GM23338 (cell line): ENCODE measurements at regions not wholly inside any gene's neighbourhood (a gene's known extent, or its start where the extent isn't known, plus 50 kb on each side); places are given as distances from the start of the nearest gene placed in this dataset.

ENCODE experiments used
- ATAC-seq: fragments of 200-7000 bp; cut with Tn5 transposase; 3 replicates; pipeline ENCODE4 v1.9.1; 2020
- DNase-seq: peaks from one replicate; pipeline ENCODE4 v3.0.0-alpha.2; 2015; ENCODE audit warnings: low spot score
- H2AFZ ChIP-seq: fragments of 200-600 bp; sonication (generic); 2 replicates; pipeline ENCODE4 v1.8.0; 2016; ENCODE audit warnings: antibody characterized with exemption, mild to moderate bottlenecking, moderate library complexity
- H3F3A ChIP-seq: fragments of 200-600 bp; sonication (generic); replicated peaks from 2 replicates; pipeline ENCODE4 v1.8.0; 2017; ENCODE audit warnings: antibody characterized with exemption, mixed run types, low read depth
- H3K27ac ChIP-seq: fragments of 200-600 bp; sonication (generic); 2 replicates; pipeline ENCODE4 v1.6.1; 2016; ENCODE audit warnings: low read depth
- H3K27me3 ChIP-seq: fragments of 200-600 bp; sonication (generic); 2 replicates; pipeline ENCODE4 v1.8.0; 2016; ENCODE audit warnings: mild to moderate bottlenecking, mixed run types, moderate library complexity; ENCODE audit not compliant: insufficient read depth
- H3K36me3 ChIP-seq: fragments of 200-600 bp; sonication (generic); 2 replicates; pipeline ENCODE4 v1.8.0; 2016; ENCODE audit warnings: mild to moderate bottlenecking; ENCODE audit not compliant: insufficient read depth
- H3K4me1 ChIP-seq: fragments of 200-600 bp; sonication (generic); 2 replicates; pipeline ENCODE4 v1.8.0; 2016; ENCODE audit warnings: mild to moderate bottlenecking, moderate library complexity; ENCODE audit not compliant: insufficient read depth
- H3K4me2 ChIP-seq: fragments of 200-600 bp; sonication (generic); 2 replicates; pipeline ENCODE4 v1.7.1; 2017; ENCODE audit warnings: mixed run types
- H3K4me3 ChIP-seq: fragments of 200-600 bp; sonication (generic); 2 replicates; pipeline ENCODE4 v1.6.1; 2016; ENCODE audit warnings: mixed run types
- H3K79me2 ChIP-seq: fragments of 200-600 bp; sonication (generic); replicated peaks from 2 replicates; pipeline ENCODE4 v1.8.0; 2017; ENCODE audit warnings: mild to moderate bottlenecking; ENCODE audit not compliant: insufficient read depth
- H3K9me2 ChIP-seq: fragments of 200-600 bp; sonication (generic); 2 replicates; pipeline ENCODE4 v1.8.0; 2017; ENCODE audit not compliant: insufficient read depth
- H4K20me1 ChIP-seq: fragments of 200-600 bp; sonication (generic); replicated peaks from 2 replicates; pipeline ENCODE4 v1.8.0; 2017; ENCODE audit warnings: mild to moderate bottlenecking; ENCODE audit not compliant: insufficient read depth
- H3K27ac Mint-ChIP-seq: 2 replicates; pipeline ENCODE4 v1.8.0; 2020; ENCODE audit warnings: inconsistent platforms, mild to moderate bottlenecking, moderate library complexity, mixed read lengths
- H3K27me3 Mint-ChIP-seq: 3 replicates; pipeline ENCODE4 v1.8.0; 2022; ENCODE audit warnings: low read depth, mild to moderate bottlenecking, moderate library complexity, mixed read lengths, inconsistent platforms; ENCODE audit not compliant: insufficient read depth, poor library complexity
- H3K36me3 Mint-ChIP-seq: 3 replicates; pipeline ENCODE4 v1.8.0; 2021; ENCODE audit warnings: low read depth, mild to moderate bottlenecking, inconsistent platforms, moderate library complexity, mixed read lengths
- H3K4me1 Mint-ChIP-seq: 3 replicates; pipeline ENCODE4 v1.8.0; 2020; ENCODE audit warnings: mild to moderate bottlenecking, inconsistent platforms, mixed read lengths
- H3K4me3 Mint-ChIP-seq: 3 replicates; pipeline ENCODE4 v1.8.0; 2021; ENCODE audit warnings: moderate library complexity, mild to moderate bottlenecking, inconsistent platforms, mixed read lengths
- H3K9me3 Mint-ChIP-seq: 3 replicates; pipeline ENCODE4 v1.8.0; 2020; ENCODE audit warnings: moderate library complexity, mild to moderate bottlenecking, inconsistent platforms, mixed read lengths
- CREB1 ChIP-seq: fragments of 250-450 bp; sonication (Bioruptor Pico); IDR thresholded peaks from 2 replicates; pipeline ENCODE4 v1.5.0; 2020; ENCODE audit warnings: low read depth, mild to moderate bottlenecking, moderate library complexity
- EZH2 ChIP-seq: fragments of 200-600 bp; sonication (generic); IDR thresholded peaks from one replicate; pipeline ENCODE4 v1.8.0; 2017; ENCODE audit warnings: antibody characterized with exemption, mild to moderate bottlenecking, low read depth; ENCODE audit not compliant: unreplicated experiment
- EZH2phosphoT487 ChIP-seq: fragments of 200-600 bp; sonication (generic); IDR thresholded peaks from one replicate; pipeline ENCODE4 v1.8.1; 2018; ENCODE audit warnings: antibody characterized with exemption; ENCODE audit not compliant: unreplicated experiment
- JUNB ChIP-seq: IDR thresholded peaks from one replicate; pipeline ENCODE4 v1.6.1; 2016; ENCODE audit warnings: antibody characterized with exemption; ENCODE audit not compliant: unreplicated experiment
- NANOG ChIP-seq: IDR thresholded peaks from 2 replicates; pipeline ENCODE4 v1.6.1; 2016; ENCODE audit warnings: antibody characterized with exemption, borderline replicate concordance
- STAT1 ChIP-seq: IDR thresholded peaks from one replicate; pipeline ENCODE4 v1.6.1; 2016; ENCODE audit warnings: antibody characterized with exemption; ENCODE audit not compliant: unreplicated experiment
- ZNF331 ChIP-seq: fragments of 250-450 bp; sonication (Bioruptor Pico); IDR thresholded peaks from 2 replicates; pipeline ENCODE4 v1.5.0; 2020; ENCODE audit warnings: low read depth, mild to moderate bottlenecking, moderate library complexity
- TF ChIP-seq, protein P1 (sequence below): IDR thresholded peaks from one replicate; pipeline ENCODE4 v1.6.1; 2018; ENCODE audit warnings: antibody characterized with exemption; ENCODE audit not compliant: unreplicated experiment
- TF ChIP-seq, protein P2 (sequence below): fragments of 250-450 bp; sonication (Bioruptor Pico); IDR thresholded peaks from 2 replicates; pipeline ENCODE4 v1.5.0; 2020; ENCODE audit warnings: mild to moderate bottlenecking, moderate library complexity
- TF ChIP-seq, protein P3 (sequence below): IDR thresholded peaks from 2 replicates; pipeline ENCODE4 v1.6.1; 2016; ENCODE audit warnings: antibody characterized with exemption

DNA sequence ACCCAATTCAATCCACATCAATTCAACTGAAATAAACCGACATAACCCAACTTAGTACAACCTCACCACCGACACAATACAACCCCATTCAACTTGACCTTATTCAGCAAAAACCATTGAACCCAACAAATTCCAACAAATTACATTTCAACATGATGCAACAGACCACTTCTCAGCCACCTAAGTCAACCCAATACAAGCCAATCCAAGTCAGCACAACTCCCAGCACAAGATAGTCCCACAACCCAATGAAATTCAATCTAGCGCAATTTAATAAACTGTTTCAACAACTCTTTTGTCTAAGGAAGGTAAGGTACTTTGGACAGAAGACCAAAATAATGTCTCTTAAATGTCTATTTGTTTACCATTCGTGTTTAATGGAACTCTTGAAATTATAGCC is 226.0 kb downstream of the MIAT start:
- Histone ChIP-seq H3K4me2 (no peak overlapping the region), H3K27ac (no peak overlapping the region), H3K9me2 (no peaks in the 10 kb centered on the region), H3F3A (no peaks in the 10 kb centered on the region), H3K4me1 (no peaks in the 10 kb centered on the region; the same call in 1 of the 2 replicates), H2AFZ (no peak overlapping the region), H3K79me2 (no peaks in the 10 kb centered on the region), H4K20me1 (no peaks in the 10 kb centered on the region), H3K27me3 (no peaks in the 10 kb centered on the region), H3K4me3 (no peak overlapping the region), H3K36me3 (no peaks in the 10 kb centered on the region)
- no peaks in the 10 kb centered on the region for H3K9me3 Mint-ChIP-seq
- H3K4me1 Mint-ChIP-seq = peaks cover 11% of the 10 kb centered on the region
- no peaks in the 10 kb centered on the region for H3K27me3 Mint-ChIP-seq
- H3K36me3 Mint-ChIP-seq = no peaks in the 10 kb centered on the region
- no peak for TF ChIP-seq CREB1 (CRISPR knock-in tag)
- TF ChIP-seq JUNB = no peak
- no peak for TF ChIP-seq STAT1
- TF ChIP-seq NANOG = no peak
- TF ChIP-seq EZH2 = no peak
- TF ChIP-seq EZH2phosphoT487 = no peak
- TF ChIP-seq, protein P1, sequence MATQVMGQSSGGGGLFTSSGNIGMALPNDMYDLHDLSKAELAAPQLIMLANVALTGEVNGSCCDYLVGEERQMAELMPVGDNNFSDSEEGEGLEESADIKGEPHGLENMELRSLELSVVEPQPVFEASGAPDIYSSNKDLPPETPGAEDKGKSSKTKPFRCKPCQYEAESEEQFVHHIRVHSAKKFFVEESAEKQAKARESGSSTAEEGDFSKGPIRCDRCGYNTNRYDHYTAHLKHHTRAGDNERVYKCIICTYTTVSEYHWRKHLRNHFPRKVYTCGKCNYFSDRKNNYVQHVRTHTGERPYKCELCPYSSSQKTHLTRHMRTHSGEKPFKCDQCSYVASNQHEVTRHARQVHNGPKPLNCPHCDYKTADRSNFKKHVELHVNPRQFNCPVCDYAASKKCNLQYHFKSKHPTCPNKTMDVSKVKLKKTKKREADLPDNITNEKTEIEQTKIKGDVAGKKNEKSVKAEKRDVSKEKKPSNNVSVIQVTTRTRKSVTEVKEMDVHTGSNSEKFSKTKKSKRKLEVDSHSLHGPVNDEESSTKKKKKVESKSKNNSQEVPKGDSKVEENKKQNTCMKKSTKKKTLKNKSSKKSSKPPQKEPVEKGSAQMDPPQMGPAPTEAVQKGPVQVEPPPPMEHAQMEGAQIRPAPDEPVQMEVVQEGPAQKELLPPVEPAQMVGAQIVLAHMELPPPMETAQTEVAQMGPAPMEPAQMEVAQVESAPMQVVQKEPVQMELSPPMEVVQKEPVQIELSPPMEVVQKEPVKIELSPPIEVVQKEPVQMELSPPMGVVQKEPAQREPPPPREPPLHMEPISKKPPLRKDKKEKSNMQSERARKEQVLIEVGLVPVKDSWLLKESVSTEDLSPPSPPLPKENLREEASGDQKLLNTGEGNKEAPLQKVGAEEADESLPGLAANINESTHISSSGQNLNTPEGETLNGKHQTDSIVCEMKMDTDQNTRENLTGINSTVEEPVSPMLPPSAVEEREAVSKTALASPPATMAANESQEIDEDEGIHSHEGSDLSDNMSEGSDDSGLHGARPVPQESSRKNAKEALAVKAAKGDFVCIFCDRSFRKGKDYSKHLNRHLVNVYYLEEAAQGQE = no peak
- TF ChIP-seq, protein P2, sequence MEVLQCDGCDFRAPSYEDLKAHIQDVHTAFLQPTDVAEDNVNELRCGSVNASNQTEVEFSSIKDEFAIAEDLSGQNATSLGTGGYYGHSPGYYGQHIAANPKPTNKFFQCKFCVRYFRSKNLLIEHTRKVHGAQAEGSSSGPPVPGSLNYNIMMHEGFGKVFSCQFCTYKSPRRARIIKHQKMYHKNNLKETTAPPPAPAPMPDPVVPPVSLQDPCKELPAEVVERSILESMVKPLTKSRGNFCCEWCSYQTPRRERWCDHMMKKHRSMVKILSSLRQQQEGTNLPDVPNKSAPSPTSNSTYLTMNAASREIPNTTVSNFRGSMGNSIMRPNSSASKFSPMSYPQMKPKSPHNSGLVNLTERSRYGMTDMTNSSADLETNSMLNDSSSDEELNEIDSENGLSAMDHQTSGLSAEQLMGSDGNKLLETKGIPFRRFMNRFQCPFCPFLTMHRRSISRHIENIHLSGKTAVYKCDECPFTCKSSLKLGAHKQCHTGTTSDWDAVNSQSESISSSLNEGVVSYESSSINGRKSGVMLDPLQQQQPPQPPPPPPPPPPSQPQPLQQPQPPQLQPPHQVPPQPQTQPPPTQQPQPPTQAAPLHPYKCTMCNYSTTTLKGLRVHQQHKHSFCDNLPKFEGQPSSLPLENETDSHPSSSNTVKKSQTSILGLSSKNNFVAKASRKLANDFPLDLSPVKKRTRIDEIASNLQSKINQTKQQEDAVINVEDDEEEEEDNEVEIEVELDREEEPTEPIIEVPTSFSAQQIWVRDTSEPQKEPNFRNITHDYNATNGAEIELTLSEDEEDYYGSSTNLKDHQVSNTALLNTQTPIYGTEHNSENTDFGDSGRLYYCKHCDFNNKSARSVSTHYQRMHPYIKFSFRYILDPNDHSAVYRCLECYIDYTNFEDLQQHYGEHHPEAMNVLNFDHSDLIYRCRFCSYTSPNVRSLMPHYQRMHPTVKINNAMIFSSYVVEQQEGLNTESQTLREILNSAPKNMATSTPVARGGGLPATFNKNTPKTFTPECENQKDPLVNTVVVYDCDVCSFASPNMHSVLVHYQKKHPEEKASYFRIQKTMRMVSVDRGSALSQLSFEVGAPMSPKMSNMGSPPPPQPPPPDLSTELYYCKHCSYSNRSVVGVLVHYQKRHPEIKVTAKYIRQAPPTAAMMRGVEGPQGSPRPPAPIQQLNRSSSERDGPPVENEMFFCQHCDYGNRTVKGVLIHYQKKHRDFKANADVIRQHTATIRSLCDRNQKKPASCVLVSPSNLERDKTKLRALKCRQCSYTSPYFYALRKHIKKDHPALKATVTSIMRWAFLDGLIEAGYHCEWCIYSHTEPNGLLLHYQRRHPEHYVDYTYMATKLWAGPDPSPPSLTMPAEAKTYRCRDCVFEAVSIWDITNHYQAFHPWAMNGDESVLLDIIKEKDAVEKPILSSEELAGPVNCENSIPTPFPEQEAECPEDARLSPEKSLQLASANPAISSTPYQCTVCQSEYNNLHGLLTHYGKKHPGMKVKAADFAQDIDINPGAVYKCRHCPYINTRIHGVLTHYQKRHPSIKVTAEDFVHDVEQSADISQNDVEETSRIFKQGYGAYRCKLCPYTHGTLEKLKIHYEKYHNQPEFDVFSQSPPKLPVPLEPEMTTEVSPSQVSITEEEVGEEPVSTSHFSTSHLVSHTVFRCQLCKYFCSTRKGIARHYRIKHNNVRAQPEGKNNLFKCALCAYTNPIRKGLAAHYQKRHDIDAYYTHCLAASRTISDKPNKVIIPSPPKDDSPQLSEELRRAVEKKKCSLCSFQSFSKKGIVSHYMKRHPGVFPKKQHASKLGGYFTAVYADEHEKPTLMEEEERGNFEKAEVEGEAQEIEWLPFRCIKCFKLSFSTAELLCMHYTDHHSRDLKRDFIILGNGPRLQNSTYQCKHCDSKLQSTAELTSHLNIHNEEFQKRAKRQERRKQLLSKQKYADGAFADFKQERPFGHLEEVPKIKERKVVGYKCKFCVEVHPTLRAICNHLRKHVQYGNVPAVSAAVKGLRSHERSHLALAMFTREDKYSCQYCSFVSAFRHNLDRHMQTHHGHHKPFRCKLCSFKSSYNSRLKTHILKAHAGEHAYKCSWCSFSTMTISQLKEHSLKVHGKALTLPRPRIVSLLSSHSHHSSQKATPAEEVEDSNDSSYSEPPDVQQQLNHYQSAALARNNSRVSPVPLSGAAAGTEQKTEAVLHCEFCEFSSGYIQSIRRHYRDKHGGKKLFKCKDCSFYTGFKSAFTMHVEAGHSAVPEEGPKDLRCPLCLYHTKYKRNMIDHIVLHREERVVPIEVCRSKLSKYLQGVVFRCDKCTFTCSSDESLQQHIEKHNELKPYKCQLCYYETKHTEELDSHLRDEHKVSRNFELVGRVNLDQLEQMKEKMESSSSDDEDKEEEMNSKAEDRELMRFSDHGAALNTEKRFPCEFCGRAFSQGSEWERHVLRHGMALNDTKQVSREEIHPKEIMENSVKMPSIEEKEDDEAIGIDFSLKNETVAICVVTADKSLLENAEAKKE = no peak
- no peak for TF ChIP-seq ZNF331 (CRISPR knock-in tag)
- TF ChIP-seq, protein P3, sequence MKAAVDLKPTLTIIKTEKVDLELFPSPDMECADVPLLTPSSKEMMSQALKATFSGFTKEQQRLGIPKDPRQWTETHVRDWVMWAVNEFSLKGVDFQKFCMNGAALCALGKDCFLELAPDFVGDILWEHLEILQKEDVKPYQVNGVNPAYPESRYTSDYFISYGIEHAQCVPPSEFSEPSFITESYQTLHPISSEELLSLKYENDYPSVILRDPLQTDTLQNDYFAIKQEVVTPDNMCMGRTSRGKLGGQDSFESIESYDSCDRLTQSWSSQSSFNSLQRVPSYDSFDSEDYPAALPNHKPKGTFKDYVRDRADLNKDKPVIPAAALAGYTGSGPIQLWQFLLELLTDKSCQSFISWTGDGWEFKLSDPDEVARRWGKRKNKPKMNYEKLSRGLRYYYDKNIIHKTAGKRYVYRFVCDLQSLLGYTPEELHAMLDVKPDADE = no peak
- no peak overlapping the region for H3K27ac Mint-ChIP-seq
- ATAC-seq = no peak
- no peak overlapping the region for H3K4me3 Mint-ChIP-seq
- no peak for DNase-seq
